ENCODE measurements at regions not wholly inside any gene's neighbourhood (a gene's known extent, or its start where the extent isn't known, plus 50 kb on each side); places are given as distances from the start of the nearest gene placed in this dataset.
"Not testable (repeated sequence)": the region's sequence is repeated elsewhere in the genome, so short reads cannot be mapped to it uniquely, and the experiment has no call there.

DNA sequence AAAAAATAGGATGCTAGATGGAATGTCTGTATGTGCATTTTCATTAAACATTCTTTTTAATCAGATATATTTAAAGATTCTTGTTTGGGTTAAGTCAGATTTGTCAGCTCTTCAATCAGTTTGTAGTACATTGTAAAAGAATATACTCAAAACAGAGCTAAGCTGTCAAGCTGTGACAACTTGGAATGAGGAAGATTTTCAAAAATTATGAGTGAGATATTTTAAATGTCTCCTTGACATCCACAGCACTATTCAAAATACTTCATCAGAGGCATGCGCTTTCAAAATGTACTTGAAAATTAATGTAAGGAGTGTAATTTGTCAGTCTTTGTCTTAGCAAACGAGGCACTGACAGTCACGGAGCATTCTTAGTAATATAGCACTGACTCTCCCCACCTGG lies 182.0 kb downstream of the MAT2B start:
- DNase-seq (ENCODE audit: low read depth in 2 of 3, low spot score in 2 of 3), result no peak

DNA sequence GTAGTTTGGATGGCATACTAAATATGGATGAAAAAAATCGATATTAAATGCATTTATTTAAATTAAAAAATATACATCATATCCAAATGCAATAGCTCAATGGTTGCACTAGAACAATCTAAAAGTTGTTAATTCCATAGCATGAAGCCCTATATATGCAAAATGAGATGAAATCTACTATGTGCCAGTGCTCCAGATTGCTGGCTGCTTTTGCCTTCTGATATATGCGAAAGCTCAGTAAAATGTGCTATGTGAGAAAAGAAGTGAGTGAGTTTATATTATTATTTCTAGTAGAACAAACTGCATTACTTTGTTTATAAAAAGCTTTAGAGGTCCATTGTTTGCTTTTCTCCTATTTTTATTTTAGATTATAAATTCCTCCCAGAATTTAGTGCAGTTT lies 186.7 kb downstream of the MAT2B start:
- DNase-seq (ENCODE audit: low read depth in 2 of 3, low spot score in 2 of 3), result no peak

DNA sequence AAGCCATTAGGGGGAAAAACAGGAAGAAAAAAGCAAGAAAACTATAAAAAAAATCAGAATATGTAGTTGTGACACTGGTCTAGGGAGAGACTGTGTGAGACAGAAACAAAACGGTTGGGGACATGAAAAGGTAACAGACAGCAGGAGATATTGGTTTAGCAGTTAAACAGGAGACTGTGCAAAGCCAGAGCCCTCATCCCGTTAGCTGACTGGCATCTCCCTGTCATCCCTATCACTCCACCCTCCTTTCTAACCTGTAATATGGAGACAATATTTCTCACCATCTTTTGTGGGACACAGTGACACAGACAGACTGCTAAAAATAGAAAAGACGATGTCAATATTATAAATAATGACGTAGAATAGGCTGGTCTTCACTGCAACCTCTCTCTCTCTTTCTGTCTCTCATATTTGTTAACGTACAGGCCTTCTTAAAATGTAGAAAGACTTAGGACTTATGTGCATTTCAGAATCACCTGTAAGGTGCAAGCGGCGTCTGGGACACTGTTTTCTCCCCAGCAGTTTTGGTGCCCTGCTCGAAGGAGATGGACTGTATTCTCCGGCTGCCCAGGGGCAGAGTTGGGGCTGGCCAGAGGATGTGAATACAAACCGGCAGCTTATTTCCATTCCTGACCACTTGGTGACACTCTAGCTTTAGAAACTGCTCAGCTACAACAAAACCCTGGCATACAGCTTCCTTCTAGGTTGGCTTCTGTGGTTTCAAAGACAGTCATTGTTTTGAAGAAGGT lies 190.6 kb downstream of the MAT2B start:
- DNase-seq (ENCODE audit: low read depth in 2 of 3, low spot score in 2 of 3), result peak in 2 of 3 donors; percentile 43 to 77

DNA sequence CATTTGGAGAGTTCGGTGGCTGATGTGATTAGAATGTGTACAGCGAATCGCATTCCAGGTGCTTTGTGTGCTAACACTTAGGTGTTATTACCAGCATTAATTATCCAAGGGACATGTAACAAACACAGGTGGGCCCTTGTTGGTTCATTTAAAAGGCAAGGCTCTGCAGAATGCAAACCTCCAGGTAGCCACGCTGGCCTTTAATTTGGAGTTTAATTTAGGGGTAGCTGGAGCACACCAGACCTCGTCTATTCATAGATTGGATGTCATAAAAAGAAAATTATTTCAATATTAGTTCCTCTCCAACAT lies 191.1 kb downstream of the MAT2B start:
- no peak for DNase-seq (ENCODE audit: low read depth in 2 of 3, low spot score in 2 of 3)

DNA sequence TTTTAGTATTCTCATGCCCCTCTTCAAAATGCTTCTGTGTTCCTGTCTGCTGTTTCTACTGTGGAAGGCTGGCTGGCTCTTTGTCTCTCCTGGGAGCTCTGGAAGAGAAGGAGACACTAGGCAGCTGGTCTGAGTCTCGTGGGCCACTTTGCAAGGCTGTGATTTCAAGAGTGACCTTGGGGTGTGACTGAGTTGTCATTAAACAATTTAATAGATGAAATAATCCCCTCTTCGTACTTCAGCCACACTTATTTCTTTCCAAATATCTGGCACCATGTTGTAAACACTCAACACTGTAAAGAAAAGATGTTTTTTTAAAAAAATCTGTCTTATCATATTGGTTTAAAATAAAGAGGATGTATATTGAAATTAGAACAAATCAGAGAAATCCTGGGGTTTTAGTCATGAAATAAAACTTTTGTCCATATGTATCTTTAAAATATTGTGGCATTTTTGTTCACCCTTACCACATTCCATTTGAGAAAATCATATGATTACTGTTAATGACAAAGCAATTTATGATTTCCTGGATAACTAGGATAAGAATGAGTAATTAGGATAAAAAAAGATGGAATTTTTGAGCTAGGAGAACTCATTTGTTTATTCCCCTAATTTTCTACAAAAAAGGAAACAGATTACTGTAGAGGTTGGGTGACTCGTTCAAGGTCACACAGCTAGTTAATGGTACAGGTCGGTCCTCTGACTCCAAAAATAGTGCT lies 200.8 kb downstream of the MAT2B start:
- no peak for DNase-seq (ENCODE audit: low read depth in 2 of 3, low spot score in 2 of 3)

DNA sequence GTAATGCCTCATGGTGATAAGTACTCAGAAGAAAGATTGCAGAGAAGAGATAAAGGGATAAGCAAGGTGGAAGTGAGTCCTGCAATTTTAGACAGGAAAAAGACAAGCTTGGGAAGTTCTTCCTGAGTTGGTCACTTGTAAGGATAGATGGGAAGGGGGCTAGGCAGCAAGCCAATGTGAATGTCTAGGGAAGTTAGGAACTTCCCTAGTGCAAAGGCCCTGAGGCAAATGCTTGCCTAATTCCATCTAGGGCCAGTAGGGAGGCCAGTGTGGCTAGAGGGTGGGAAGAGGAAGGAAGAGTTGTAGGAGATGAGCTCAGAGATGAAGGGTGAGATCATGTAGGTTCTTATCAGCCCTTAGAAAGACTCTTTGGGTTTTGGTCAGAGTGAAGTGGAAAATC lies 206.6 kb downstream of the MAT2B start:
- no peak for DNase-seq (ENCODE audit: low read depth in 2 of 3, low spot score in 2 of 3)

DNA sequence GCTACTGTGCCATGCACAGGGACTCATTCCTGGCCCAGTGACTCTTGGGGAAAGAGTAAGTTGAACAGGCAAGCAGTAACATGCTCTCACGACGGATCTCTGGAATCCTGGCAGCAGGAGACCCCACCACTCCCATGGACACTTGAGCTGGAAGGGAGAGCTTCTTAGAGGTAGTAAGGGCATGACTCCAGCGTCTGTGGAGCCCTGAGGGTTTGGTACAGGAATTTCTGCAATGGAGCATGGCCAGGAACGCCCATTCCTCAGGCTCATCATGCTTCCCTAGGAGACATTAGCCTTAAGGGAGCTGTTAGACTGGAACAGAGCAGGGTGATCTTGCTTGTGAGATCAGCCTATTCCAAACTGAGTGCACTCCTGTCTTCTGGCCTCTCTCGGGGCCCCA lies 212.9 kb downstream of the MAT2B start:
- DNase-seq (ENCODE audit: low read depth in 2 of 3, low spot score in 2 of 3), result no peak

DNA sequence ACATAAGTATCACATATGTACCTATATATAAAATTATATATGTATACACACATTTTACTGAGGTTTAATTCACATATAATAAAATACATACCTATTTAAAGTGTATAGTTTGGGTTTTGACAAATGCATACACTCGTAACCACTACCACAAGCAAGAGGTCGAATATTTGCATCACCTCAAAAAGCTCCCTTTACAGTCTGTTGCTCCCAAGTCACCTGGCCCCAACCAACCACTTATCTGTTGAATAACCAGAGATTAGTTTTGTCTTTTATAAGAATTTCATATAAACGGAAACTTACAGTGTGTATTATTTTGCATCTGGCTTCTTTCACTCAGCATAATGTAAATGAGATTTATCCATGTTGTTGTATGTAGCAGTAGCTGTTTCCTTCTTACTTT lies 218.9 kb downstream of the MAT2B start:
- DNase-seq (ENCODE audit: low read depth in 2 of 3, low spot score in 2 of 3), result no peak

DNA sequence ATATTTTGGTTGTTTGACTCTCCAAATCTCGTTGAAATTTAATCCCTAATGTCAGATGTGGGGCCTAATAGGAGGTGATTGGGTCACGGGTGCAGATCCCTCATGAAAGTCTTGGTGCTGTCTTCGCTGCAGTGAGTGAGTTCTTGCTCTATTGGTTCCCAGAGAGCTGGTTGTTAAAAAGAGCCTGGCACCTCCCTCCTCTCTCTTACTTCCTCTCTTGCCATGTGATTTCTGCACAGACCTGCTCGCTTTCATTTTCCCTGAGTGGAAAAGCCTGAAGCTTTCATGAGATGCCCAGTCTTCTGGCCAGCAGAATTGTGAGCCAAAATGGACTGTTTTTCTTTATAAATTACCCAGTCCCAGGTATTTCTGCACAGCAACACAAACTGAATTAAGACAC lies 221.6 kb downstream of the MAT2B start:
- peak in 1 of 3 donors; percentile 1 for DNase-seq (ENCODE audit: low read depth in 2 of 3, low spot score in 2 of 3)

DNA sequence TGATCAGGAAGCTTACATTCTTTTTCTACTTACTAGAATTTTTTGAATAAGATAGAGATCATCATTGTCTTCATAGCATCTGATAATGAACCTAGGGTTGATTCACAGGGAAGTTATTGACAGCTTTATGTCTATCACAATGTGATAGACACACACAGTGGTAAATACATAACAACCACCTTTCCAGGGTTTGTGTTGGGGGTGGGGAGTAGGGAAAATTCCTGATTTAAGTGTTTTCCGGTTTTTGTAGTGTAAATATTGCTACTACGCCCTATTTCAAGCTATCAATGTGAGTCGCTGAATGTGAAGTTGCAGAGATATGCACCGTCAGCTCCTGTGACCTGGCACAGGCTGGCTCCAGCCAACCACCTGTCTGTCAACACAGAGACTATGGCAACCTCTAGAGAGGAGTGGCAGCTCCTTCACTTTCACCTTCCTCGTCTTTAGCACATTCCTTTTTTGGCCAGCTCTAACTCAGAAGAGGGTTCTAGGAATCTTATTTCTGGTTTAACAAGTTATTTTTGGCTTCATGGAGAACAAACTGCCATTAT lies 224.9 kb downstream of the MAT2B start:
- DNase-seq (ENCODE audit: low read depth in 2 of 3, low spot score in 2 of 3), result no peak

DNA sequence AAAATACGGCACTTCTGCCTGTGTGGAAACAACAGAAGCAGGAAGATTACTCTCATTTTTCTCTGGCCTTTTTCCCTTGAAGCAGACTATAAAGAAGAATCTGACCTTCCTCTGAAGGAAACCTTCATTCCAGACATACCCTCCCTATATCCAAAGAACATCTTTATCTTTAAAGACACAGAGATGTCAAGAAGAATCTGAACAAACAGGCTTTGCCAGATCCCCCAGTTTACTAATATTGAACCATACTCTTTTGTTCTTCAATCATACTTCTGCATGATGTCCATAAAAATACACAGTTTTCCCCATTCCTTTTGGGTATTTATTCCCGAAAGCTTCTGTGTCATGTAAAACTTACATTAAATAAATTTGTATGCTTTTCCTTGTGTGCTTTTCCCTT lies 225.8 kb downstream of the MAT2B start:
- DNase-seq (ENCODE audit: low read depth in 2 of 3, low spot score in 2 of 3), result no peak

DNA sequence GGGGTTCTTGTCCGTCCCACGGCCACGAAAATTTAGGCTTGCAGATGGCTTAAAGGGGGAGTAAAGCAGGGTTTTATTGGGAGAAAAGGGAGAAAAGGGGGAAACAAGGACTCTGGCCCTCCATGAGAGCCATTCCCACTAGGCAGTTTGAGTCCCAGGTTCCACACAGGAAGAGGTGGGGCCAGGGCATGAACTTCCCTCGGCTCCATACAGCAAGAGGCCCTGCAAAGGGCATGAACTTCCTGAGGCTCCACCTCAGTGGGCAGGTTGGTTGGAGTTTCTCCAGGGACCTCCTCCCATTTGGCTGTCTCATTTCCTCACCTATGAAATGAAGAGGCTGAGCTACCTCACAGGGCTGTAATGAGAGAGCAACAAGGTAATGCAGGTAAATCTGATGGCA lies 229.7 kb downstream of the MAT2B start:
- DNase-seq (ENCODE audit: low read depth in 2 of 3, low spot score in 2 of 3), result no peak

DNA sequence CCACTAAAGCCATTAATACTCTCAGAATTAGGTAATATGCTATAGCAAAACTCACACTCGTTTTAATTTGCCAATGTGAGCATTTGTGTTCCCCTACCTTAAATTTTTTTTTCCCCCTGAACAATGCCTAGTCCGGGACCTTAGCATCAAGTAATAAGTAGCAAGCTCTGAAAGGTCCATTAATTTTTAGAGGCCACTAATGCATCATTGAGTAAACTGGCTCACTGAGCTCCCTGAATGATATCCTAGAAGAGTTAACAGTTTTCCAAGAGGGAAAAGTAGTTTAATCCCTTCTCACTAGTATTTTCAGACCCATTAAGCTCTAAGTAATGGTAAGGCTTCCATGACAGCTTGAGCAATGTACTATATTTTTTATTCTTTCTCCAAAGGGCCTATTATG lies 242.2 kb downstream of the MAT2B start:
- DNase-seq (ENCODE audit: low read depth in 2 of 3, low spot score in 2 of 3), result no peak

DNA sequence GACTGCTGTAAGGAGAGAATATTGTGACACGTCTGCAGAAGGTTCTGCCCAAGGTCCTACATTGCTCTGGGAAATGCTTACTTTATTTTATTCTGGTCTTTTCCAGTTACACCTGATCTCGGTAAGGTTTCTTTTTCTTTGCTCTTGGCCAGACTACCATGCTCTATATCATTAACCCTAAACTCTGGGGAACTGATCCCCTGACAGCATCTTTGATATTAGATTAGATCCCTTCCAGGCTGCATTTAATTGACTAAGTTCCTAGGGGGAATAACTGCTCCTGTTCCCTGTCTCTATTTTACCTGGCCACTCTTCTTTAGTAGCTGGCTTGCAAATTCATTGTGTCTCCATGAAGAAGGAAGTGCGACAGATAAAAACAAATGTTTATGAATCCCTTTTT lies 243.5 kb downstream of the MAT2B start:
- no peak for DNase-seq (ENCODE audit: low read depth in 2 of 3, low spot score in 2 of 3)

DNA sequence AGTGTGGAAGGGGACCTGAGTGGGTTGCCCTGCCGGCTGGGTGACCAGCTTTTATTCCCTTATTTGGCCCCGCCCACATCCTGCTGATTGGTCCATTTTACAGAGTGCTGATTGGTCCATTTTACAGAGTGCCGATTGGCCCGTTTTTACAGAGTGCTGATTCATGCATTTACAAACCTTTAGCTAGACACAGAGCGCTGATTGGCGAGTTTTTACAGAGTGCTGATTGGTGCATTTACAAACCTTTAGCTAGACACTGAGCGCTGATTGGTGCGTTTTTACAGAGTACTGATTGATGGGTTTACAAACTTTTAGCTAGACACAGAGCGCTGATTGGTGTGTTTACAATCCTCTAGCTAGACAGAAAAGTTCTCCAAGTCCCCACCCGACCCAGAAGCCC lies 245.0 kb downstream of the MAT2B start:
- DNase-seq (ENCODE audit: low read depth in 2 of 3, low spot score in 2 of 3), result not testable (repeated sequence)

DNA sequence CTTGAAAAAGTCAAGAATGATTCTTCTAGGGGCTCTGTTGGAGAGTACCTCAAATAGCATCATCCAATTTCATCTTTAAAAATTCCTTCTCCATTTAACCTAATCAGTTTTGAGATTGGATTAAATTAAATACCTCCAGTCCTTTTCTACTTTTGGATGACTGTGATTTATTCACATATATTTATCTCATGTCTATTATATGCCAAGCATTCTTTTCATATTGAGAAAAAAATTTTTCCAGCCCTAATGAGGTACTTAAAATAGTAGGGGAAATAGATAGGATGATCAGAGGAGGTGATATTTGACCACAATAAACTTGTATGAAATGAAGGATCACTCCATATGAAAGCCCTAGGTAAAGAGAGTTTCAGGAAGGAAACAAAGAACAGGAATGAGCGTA lies 250.1 kb downstream of the MAT2B start:
- DNase-seq (ENCODE audit: low read depth in 2 of 3, low spot score in 2 of 3), result no peak

DNA sequence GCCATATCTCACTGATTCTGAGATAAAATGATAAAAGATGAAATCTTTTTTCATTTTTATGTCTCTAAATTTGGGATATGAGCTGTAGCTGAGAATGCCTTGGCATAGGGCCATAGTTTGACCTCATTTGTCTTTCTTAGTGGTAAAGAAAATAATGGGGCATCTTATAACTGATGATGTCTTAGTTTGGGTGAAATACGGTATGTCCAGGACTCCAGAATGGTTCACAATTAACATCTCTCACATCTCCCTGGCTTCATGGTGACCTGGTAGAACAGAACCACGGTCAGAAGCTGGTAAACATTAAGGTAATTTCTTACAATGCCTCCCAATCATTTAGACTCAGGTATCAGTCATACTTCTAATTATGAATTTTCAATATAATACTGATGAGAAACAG lies 250.8 kb downstream of the MAT2B start:
- no peak for DNase-seq (ENCODE audit: low read depth in 2 of 3, low spot score in 2 of 3)

DNA sequence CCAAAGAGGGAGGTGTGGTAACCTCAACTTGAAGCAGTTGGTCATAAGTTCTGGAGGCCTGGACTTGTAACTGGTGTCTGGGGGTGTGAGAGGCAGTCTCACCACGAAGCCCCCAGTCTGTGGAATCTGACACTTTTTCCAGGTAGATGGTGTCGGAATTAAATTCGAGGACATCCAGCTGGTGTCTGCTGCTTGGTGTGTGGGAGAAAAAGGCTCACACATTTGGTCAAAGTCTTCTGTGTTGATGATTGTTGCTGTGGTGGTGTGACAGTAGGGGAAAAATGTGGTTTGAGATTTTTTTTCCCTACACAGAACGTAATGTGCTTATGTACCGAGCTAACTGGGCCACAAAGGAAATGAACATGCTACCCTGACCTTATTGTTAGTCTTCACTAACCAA lies 251.9 kb downstream of the MAT2B start:
- DNase-seq (ENCODE audit: low read depth in 2 of 3, low spot score in 2 of 3), result no peak

DNA sequence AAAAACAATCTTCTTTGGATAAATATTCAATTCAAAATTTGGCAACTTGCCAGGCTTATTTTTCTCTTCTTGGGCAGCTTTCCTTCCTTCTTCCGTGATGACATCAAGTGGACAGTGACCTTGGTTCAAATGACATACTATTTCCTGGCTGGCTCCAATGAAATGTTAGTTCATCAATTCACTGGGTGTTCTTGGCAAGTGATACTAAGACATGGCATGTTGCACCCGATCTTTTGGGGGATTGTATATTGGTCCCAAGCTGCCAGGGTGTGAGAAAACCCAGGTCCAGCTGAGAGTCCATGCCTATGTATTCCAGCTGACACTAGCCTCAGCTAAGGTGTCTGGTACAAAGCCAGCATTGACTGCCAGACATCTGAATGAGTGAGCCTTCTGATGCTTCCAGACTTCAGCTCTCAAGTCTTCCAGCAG lies 252.9 kb downstream of the MAT2B start:
- no peak for DNase-seq (ENCODE audit: low read depth in 2 of 3, low spot score in 2 of 3)

DNA sequence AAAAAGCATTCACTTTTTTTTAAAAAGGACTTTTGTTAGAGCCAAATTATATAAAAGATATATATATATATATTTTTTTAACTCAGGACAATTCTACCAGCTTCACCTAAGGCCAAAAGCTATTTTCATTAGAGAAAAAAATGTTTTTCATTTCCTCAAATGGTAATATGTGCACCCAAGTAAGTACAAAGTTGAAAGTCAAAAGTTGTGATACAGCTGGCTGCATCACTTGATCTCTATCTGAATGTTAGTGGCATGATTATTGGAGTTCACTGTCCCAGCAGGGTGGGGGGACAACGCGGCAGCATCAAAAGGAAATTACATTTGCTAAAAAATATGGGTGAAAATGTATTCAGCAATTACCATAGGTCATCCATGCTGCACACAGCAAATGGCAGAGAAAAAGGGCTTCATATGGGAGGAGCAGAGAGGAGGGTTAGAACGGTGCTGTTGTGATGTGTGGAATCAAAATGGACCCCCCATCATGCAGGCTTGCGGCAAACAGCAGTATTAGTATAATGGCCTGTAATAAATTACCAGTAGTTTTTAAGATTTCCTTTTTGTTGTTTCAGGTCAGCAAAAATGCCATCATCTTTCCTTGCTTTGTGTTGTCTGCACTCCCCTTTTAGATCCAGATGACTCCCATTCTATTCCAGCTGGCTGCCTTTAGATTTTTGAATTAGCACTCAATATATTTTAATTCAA lies 253.7 kb downstream of the MAT2B start:
- DNase-seq (ENCODE audit: low read depth in 2 of 3, low spot score in 2 of 3), result no peak

DNA sequence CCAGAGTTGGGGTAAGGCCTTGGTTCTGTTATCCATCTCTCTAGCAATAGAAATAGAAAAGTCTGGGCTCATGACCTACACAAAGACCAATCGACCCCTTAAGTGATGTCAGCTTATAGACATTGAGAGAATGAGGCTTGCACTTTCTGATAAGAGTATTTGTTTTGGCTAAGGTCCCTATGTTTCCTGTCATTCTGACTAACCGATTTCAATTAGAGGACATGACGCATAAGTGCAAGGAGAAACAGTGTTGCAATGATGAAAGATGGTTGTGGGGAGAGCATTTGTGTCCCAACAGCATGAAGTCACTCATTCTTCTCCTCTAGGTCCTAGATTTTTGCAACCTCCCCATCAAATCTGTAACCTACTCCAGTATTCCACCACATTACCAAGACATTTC lies 255.1 kb downstream of the MAT2B start:
- no peak for DNase-seq (ENCODE audit: low read depth in 2 of 3, low spot score in 2 of 3)

Data from hematopoietic multipotent progenitor cell (in vitro differentiated cells).